ENCODE measurements at regions not wholly inside any gene's neighbourhood (a gene's known extent, or its start where the extent isn't known, plus 50 kb on each side); places are given as distances from the start of the nearest gene placed in this dataset.

DNA sequence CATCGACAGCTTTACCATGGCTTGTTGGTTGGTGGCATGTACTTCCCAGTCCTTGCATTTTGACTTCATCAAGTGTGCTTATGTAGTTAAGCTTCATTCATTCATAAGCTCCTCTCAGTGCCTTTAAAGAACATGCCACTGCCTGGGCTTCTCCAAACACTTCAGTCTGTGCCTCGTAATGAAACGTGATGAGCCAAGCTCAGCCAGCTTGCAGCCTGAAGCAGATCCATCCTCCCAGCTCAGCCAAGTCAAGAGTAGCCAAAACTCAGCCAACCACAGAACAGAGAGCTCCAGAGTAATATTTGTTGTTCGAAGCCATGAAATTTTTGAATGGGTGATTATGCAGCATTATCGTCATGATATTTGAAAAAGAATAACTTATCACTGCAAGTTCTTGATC, 989.7 kb downstream of the EFNB2 start:
- TF ChIP-seq EZH2 (IDR thresholded peaks at IDR 0.05) (no peak), POLR2AphosphoS5 (IDR thresholded peaks at IDR 0.05; ENCODE audit: borderline replicate concordance, low read depth, low read length) (no peak), FOXP2 (optimal IDR thresholded peaks at IDR 0.05; ENCODE audit: control extremely low read depth, extremely low read length, insufficient read depth) (no peak)

All from SK-N-MC (cell line).